Caco-2 (cell line): ENCODE measurements at regions not wholly inside any gene's neighbourhood (a gene's known extent, or its start where the extent isn't known, plus 50 kb on each side); places are given as distances from the start of the nearest gene placed in this dataset.

ENCODE experiments used
- BruUV-seq: library from RNA; stranded (reverse); fragments of 400-500 nt; replicated peaks from 2 replicates; lab custom pipeline; 2021; lab: Mats Ljungman, UMichigan
- CTCF ChIA-PET: fragments of 300-600 bp; sonication (Branson Sonifier 250); formaldehyde crosslinking; loops from one replicate; lab custom pipeline; 2022; ENCODE audit warnings: antibody characterized with exemption; lab: Charles Lee
- POLR2A ChIA-PET: fragments of 300-600 bp; sonication (Branson Sonifier 250); formaldehyde crosslinking; loops from one replicate; lab custom pipeline; 2022; ENCODE audit warnings: antibody characterized with exemption; lab: Charles Lee
- DNase-seq, 2 experiments: peaks; one replicate each; pipeline versions ENCODE4 v3.0.0 to v3.0.0-alpha.2; 2020 to 2022
- H3K27me3 ChIP-seq: replicated peaks from 2 replicates; pipeline ENCODE4 v1.6.0; 2011; ENCODE audit warnings: low read length; ENCODE audit not compliant: control insufficient read depth, insufficient read depth
- H3K36me3 ChIP-seq: 2 replicates; pipeline ENCODE4 v1.5.1; 2011; ENCODE audit warnings: low read length; ENCODE audit not compliant: control insufficient read depth, insufficient read depth
- H3K4me1 ChIP-seq: fragments of 250-450 bp; sonication (Bioruptor Pico); 2 replicates; pipeline ENCODE4 v1.5.1; 2020; ENCODE audit warnings: mild to moderate bottlenecking
- H3K4me3 ChIP-seq: 2 replicates; pipeline ENCODE4 v1.5.1; 2011; ENCODE audit warnings: low read depth, mild to moderate bottlenecking, control low read depth, low read length
- H3K9me3 ChIP-seq: fragments of 250-450 bp; sonication (Bioruptor Pico); 2 replicates; pipeline ENCODE4 v1.5.1; 2020; ENCODE audit warnings: mild to moderate bottlenecking, moderate library complexity
- H3K27ac Mint-ChIP-seq: one replicate; pipeline ENCODE4 v1.8.0; 2022; ENCODE audit warnings: mixed read lengths; ENCODE audit not compliant: unreplicated experiment
- H3K27me3 Mint-ChIP-seq: one replicate; pipeline ENCODE4 v1.8.0; 2022; ENCODE audit warnings: mixed read lengths; ENCODE audit not compliant: insufficient read depth, unreplicated experiment
- H3K36me3 Mint-ChIP-seq: one replicate; pipeline ENCODE4 v1.8.0; 2022; ENCODE audit warnings: mild to moderate bottlenecking, mixed read lengths; ENCODE audit not compliant: insufficient read depth, unreplicated experiment
- H3K4me1 Mint-ChIP-seq: one replicate; pipeline ENCODE4 v1.8.0; 2022; ENCODE audit warnings: low read depth, mixed read lengths; ENCODE audit not compliant: unreplicated experiment
- H3K4me3 Mint-ChIP-seq: one replicate; pipeline ENCODE4 v1.8.0; 2022; ENCODE audit warnings: mild to moderate bottlenecking, moderate library complexity, mixed read lengths; ENCODE audit not compliant: unreplicated experiment
- H3K9me3 Mint-ChIP-seq: one replicate; pipeline ENCODE4 v1.8.0; 2022; ENCODE audit warnings: mixed read lengths; ENCODE audit not compliant: unreplicated experiment
- CTCF ChIP-seq, 2 experiments: fragments of 200-600 bp in 1 of 2; IDR thresholded peaks; 1 replicate in 1 of 2; 2 replicates in 1 of 2; pipeline versions ENCODE4 v1.5.1 to v1.8.0; 2011 to 2022; ENCODE audit warnings: antibody characterized with exemption in 1 of 2, control low read depth in 1 of 2, inconsistent platforms in 1 of 2, low read depth in 1 of 2, low read length in 1 of 2, mild to moderate bottlenecking in 1 of 2, moderate library complexity in 1 of 2; ENCODE audit not compliant: insufficient read depth in 1 of 2, severe bottlenecking in 1 of 2, unreplicated experiment in 1 of 2
- intact Hi-C: fragments of 100-400 bp; cut with micrococcal nuclease; formaldehyde crosslinking; loops from one replicate; pipeline ENCODE4 v1.10.0; 2022; ENCODE audit not compliant: unreplicated experiment

- TF ChIP-seq CTCF (IDR thresholded peaks at IDR 0.05; ENCODE audit: insufficient read depth in 1 of 2, low read depth in 1 of 2, low read length in 1 of 2, severe bottlenecking in 1 of 2, unreplicated experiment in 1 of 2) = no peak
- intact Hi-C loops = no loop called here
- Mint-ChIP-seq H3K27me3 (no peaks in the 10 kb centered on the region), H3K4me3 (no peak overlapping the region), H3K27ac (no peak overlapping the region), H3K9me3 (no peaks in the 10 kb centered on the region), H3K36me3 (no peaks in the 10 kb centered on the region), H3K4me1 (no peaks in the 10 kb centered on the region)
- BruUV-seq = no TSS peak
- CTCF ChIA-PET = no interaction called here
- Histone ChIP-seq H3K4me1 (0 out of 2 replicates have a peak, but pooled peaks cover 4% of the 10 kb centered on the region), H3K9me3 (no peaks in the 10 kb centered on the region), H3K36me3 (no peaks in the 10 kb centered on the region), H3K4me3 (no peak overlapping the region), H3K27me3 (no peaks in the 10 kb centered on the region)
- POLR2A ChIA-PET = no interaction called here
- DNase-seq = no peak
These were observed 273.3 kb upstream of the TNC start for GRCh38 chr9:115391168-115391825.

- no peaks in the 10 kb centered on the region for H3K36me3 ChIP-seq
- no peak overlapping the region for H3K4me3 Mint-ChIP-seq
- no peaks in the 10 kb centered on the region for H3K9me3 ChIP-seq
- no peaks in the 10 kb centered on the region for H3K4me1 Mint-ChIP-seq
- H3K9me3 Mint-ChIP-seq = no peaks in the 10 kb centered on the region
- POLR2A ChIA-PET = no interaction called here
- H3K4me3 ChIP-seq = no peak overlapping the region
- H3K27me3 Mint-ChIP-seq = no peaks in the 10 kb centered on the region
- TF ChIP-seq CTCF (IDR thresholded peaks at IDR 0.05; ENCODE audit: insufficient read depth in 1 of 2, low read depth in 1 of 2, low read length in 1 of 2, severe bottlenecking in 1 of 2, unreplicated experiment in 1 of 2) = no peak
- CTCF ChIA-PET = no interaction called here
- no TSS peak for BruUV-seq
- intact Hi-C loops = no loop called here
- no peak for DNase-seq
- H3K27ac Mint-ChIP-seq = no peak overlapping the region
- peaks cover 1% of the 10 kb centered on the region; the same call in 1 of the 2 replicates for H3K27me3 ChIP-seq
- no peaks in the 10 kb centered on the region for H3K36me3 Mint-ChIP-seq
- H3K4me1 ChIP-seq = 0 out of 2 replicates have a peak, but pooled peaks cover 4% of the 10 kb centered on the region
These were observed 276.2 kb upstream of the TNC start for GRCh38 chr9:115393976-115394775.

- POLR2A ChIA-PET = no interaction called here
- H3K27ac Mint-ChIP-seq = no peak overlapping the region
- no peaks in the 10 kb centered on the region for H3K4me1 Mint-ChIP-seq
These were observed 277.6 kb upstream of the TNC start for GRCh38 chr9:115395511-115396021.

More at GRCh38 chr9:115395511-115396021, 277.6 kb upstream of the TNC start:
- Histone ChIP-seq H3K4me1 (0 out of 2 replicates have a peak, but pooled peaks cover 4% of the 10 kb centered on the region), H3K27me3 (peaks cover 1% of the 10 kb centered on the region; the same call in 1 of the 2 replicates), H3K4me3 (no peak overlapping the region), H3K9me3 (no peaks in the 10 kb centered on the region), H3K36me3 (no peaks in the 10 kb centered on the region)
- TF ChIP-seq CTCF (IDR thresholded peaks at IDR 0.05; ENCODE audit: insufficient read depth in 1 of 2, low read depth in 1 of 2, low read length in 1 of 2, severe bottlenecking in 1 of 2, unreplicated experiment in 1 of 2) = no peak
- CTCF ChIA-PET = interaction anchor here (0.5 kb wide), 1 partner anchor 1472 kb away, joined by 9 read pairs; no protein-coding TSS in a partner anchor
- intact Hi-C loops = no loop called here
- Mint-ChIP-seq H3K36me3 (no peaks in the 10 kb centered on the region), H3K27me3 (no peaks in the 10 kb centered on the region), H3K9me3 (no peaks in the 10 kb centered on the region), H3K4me3 (no peak overlapping the region)
- no peak for DNase-seq
- no TSS peak for BruUV-seq
